Endodermal cell (in vitro differentiated cells): ENCODE measurements at regions not wholly inside any gene's neighbourhood (a gene's known extent, or its start where the extent isn't known, plus 50 kb on each side); places are given as distances from the start of the nearest gene placed in this dataset.
A peak's percentile ranks its signal among the peaks of the same experiment; 100 is the strongest.

Experiments used
- DNase-seq: peaks from one replicate; pipeline ENCODE4 v3.0.0-alpha.2; 2017
- H3K27ac ChIP-seq: 2 replicates; pipeline ENCODE4 v1.5.1; 2013; ENCODE audit warnings: mild to moderate bottlenecking, low read depth, low read length, moderate library complexity
- H3K27me3 ChIP-seq: 2 replicates; pipeline ENCODE4 v1.6.1; 2013; ENCODE audit warnings: mild to moderate bottlenecking, low read length, moderate library complexity; ENCODE audit not compliant: insufficient read depth, control insufficient read depth, poor library complexity, severe bottlenecking
- H3K36me3 ChIP-seq: 2 replicates; pipeline ENCODE4 v1.7.0; 2013; ENCODE audit warnings: mild to moderate bottlenecking, low read length, moderate library complexity; ENCODE audit not compliant: control insufficient read depth, insufficient read depth
- H3K4me1 ChIP-seq: one replicate; pipeline ENCODE4 v1.7.0; 2013; ENCODE audit warnings: low read length; ENCODE audit not compliant: control insufficient read depth, insufficient read depth
- H3K4me3 ChIP-seq: 2 replicates; pipeline ENCODE4 v1.5.1; 2013; ENCODE audit warnings: mild to moderate bottlenecking, low read length, moderate library complexity
- H3K9ac ChIP-seq: 2 replicates; pipeline ENCODE4 v1.6.1; 2013; ENCODE audit warnings: mild to moderate bottlenecking, low read length, moderate library complexity; ENCODE audit not compliant: poor library complexity, severe bottlenecking; ENCODE audit errors: extremely low read depth
- H3K9me3 ChIP-seq: 2 replicates; pipeline ENCODE4 v1.6.1; 2013; ENCODE audit warnings: mild to moderate bottlenecking, low read length, moderate library complexity; ENCODE audit not compliant: control insufficient read depth
- H3K27ac Mint-ChIP-seq: 2 replicates; pipeline ENCODE4 v1.8.0; 2020; ENCODE audit warnings: mixed read lengths
- H3K27me3 Mint-ChIP-seq: 2 replicates; pipeline ENCODE4 v1.8.0; 2021; ENCODE audit warnings: mild to moderate bottlenecking, mixed read lengths; ENCODE audit not compliant: insufficient read depth
- H3K36me3 Mint-ChIP-seq: 2 replicates; pipeline ENCODE4 v1.8.0; 2020; ENCODE audit warnings: low read depth, mixed read lengths
- H3K4me1 Mint-ChIP-seq: 2 replicates; pipeline ENCODE4 v1.8.0; 2020; ENCODE audit warnings: mixed read lengths
- H3K4me3 Mint-ChIP-seq: 2 replicates; pipeline ENCODE4 v1.8.0; 2020; ENCODE audit warnings: mild to moderate bottlenecking, moderate library complexity, mixed read lengths
- H3K9me3 Mint-ChIP-seq: 2 replicates; pipeline ENCODE4 v1.8.0; 2020; ENCODE audit warnings: mild to moderate bottlenecking, mixed read lengths
- WGBS, 2 experiments: methylation state at CpG; one replicate each; pipeline versions ENCODE4 v1.1.5 to v1.1.7; 2013; ENCODE audit warnings: missing lambda C conversion rate in 2 of 2, mixed read lengths in 1 of 2; ENCODE audit not compliant: insufficient coverage in 1 of 2, insufficient read length in 1 of 2; 5-methylcytosine and 5-hydroxymethylcytosine counted together
- TF ChIP-seq, protein P1 (sequence below): fragments of 200-600 bp; sonication (generic); conservative IDR thresholded peaks from 2 replicates; pipeline ENCODE4 v1.5.0; 2021; ENCODE audit warnings: antibody characterized with exemption, mild to moderate bottlenecking

DNA sequence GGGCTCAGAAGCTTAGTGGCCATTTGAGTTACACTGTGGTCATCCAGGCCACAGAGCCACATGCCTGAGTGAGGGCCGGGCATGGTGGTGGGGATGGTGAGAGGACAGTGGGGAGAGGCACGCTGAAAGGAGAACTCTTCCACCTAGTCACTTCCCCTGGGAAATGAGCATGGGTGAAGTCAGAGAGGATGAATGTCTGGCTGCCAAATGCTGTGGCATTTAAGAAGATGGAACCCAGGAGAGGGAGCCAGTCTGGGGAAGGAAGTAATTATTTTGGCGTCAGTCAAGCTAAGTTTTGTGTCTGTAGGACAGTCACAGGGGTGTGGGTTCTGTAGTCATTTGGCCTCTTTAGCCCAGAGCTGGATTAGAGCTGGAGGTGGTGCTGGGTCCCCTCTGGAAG, 86.0 kb upstream of the PODXL start:
- H3K36me3 Mint-ChIP-seq: no peaks in the 10 kb centered on the region
- peak overlapping the region; percentile 4 for H3K27ac Mint-ChIP-seq
- Histone ChIP-seq H3K4me1 (peaks cover 10% of the 10 kb centered on the region), H3K4me3 (no peak overlapping the region), H3K27ac (no peak overlapping the region), H3K27me3 (no peaks in the 10 kb centered on the region), H3K9ac (no peak overlapping the region), H3K36me3 (no peaks in the 10 kb centered on the region), H3K9me3 (no peaks in the 10 kb centered on the region)
- no peaks in the 10 kb centered on the region for H3K9me3 Mint-ChIP-seq
- H3K27me3 Mint-ChIP-seq: peaks cover 4% of the 10 kb centered on the region
- no peak for DNase-seq
- H3K4me3 Mint-ChIP-seq: no peak overlapping the region
- 90 to 100% methylated on average over 1 to 3 of the region's 3 CpGs for whole genome bisulfite sequencing, 2 experiments
- H3K4me1 Mint-ChIP-seq: peaks cover 36% of the 10 kb centered on the region
- TF ChIP-seq, protein P1, sequence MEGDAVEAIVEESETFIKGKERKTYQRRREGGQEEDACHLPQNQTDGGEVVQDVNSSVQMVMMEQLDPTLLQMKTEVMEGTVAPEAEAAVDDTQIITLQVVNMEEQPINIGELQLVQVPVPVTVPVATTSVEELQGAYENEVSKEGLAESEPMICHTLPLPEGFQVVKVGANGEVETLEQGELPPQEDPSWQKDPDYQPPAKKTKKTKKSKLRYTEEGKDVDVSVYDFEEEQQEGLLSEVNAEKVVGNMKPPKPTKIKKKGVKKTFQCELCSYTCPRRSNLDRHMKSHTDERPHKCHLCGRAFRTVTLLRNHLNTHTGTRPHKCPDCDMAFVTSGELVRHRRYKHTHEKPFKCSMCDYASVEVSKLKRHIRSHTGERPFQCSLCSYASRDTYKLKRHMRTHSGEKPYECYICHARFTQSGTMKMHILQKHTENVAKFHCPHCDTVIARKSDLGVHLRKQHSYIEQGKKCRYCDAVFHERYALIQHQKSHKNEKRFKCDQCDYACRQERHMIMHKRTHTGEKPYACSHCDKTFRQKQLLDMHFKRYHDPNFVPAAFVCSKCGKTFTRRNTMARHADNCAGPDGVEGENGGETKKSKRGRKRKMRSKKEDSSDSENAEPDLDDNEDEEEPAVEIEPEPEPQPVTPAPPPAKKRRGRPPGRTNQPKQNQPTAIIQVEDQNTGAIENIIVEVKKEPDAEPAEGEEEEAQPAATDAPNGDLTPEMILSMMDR: no peak

DNA sequence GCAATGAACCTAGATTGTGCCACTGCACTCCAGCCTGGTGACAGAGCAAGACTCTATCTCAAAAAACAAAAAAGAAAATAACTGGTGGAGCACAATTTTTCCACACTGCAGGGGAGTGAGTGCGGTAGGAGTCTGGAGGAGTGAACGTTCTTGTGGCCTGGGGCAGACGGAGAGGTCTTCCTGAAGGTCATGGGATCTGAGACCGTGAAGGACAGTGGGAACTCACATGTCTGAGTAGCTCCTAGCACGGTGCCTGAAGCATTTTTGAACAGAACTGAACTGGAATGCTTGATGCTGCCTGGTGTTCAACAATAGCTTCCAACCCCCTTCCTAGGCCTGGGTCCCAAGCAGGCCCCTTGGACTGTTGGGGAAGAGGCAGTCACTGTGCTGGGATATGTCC, 84.3 kb upstream of the PODXL start:
- Histone ChIP-seq H3K27ac (no peak overlapping the region), H3K9me3 (no peaks in the 10 kb centered on the region), H3K36me3 (no peaks in the 10 kb centered on the region), H3K9ac (no peak overlapping the region), H3K4me3 (no peak overlapping the region), H3K27me3 (no peaks in the 10 kb centered on the region), H3K4me1 (peaks cover 14% of the 10 kb centered on the region)
- DNase-seq: no peak
- Mint-ChIP-seq H3K27ac (peak overlapping the region; percentile 82), H3K27me3 (peaks cover 7% of the 10 kb centered on the region), H3K4me3 (no peak overlapping the region), H3K36me3 (no peaks in the 10 kb centered on the region), H3K4me1 (peaks cover 42% of the 10 kb centered on the region), H3K9me3 (no peaks in the 10 kb centered on the region)
- TF ChIP-seq, protein P1: no peak
- WGBS, 2 experiments: 91 to 95% methylated on average over 5 of the region's 5 CpGs

DNA sequence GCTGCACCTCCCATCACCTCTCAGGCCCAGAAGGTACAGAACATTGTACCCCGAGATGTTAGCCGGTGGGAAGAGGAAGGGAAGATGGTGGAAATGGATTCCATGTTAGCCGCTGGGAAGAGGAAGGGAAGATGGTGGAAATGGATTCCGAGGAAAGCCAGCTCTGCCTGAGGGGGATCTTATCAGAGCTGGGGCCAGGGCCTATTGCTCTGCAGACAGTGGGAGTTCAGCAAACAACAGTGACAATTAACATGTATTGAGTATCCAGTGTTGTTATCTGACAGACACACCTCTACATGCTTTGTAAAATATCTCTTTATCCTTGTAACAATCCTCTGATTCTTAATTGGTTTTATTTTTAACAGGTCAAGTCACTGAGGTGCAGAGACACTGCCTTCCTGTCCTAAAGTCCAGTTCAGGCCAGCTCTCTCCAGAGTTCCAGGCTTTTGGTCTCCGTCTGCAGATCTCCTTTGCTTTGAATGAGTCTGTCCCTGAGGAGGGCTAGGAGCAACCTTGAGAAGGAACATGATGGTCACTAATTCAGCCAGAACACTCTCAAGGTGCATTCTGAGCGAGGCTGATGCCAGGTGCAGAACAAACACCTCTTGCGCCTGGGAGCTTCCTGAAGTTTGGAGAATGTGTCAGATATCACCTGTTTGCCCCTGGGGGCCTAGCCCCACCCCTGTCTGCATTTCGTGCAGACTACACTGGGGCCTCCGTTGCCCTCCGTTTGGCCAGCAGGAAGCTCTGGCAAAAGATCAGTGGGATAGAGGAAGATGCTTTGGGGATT, 82.4 kb upstream of the PODXL start:
- 56 to 70% methylated on average over 6 to 10 of the region's 10 CpGs for WGBS, 2 experiments
- Mint-ChIP-seq H3K27ac (peak overlapping the region; percentile 79), H3K9me3 (no peaks in the 10 kb centered on the region), H3K36me3 (no peaks in the 10 kb centered on the region), H3K27me3 (peaks cover 7% of the 10 kb centered on the region), H3K4me3 (peak overlapping the region; percentile 3), H3K4me1 (peaks cover 44% of the 10 kb centered on the region)
- Histone ChIP-seq H3K27ac (peak overlapping the region; percentile 6), H3K4me1 (peaks cover 14% of the 10 kb centered on the region), H3K9me3 (no peaks in the 10 kb centered on the region), H3K27me3 (no peaks in the 10 kb centered on the region), H3K4me3 (peak overlapping the region; percentile 56), H3K9ac (no peak overlapping the region), H3K36me3 (no peaks in the 10 kb centered on the region)
- peak; percentile 69 for DNase-seq
- TF ChIP-seq, protein P1: no peak
